Heart right ventricle (tissue), 16 donors: ENCODE measurements at regions not wholly inside any gene's neighbourhood (a gene's known extent, or its start where the extent isn't known, plus 50 kb on each side); places are given as distances from the start of the nearest gene placed in this dataset.

Source experiments
- ATAC-seq, 8 donors: fragments of 200-7000 bp; cut with Tn5 transposase; one replicate each; pipeline ENCODE4 v1.9.1; 2020; ENCODE audit warnings: mild to moderate bottlenecking in 8 of 8, moderate library complexity in 8 of 8, moderate number of reproducible peaks in 1 of 8
- DNase-seq, 2 donors: peaks; one replicate each; pipeline ENCODE4 v3.0.0-alpha.2; 2020
- H3K27ac ChIP-seq, 10 donors: fragments of 200-600 bp; sonication (generic) in 2 of 10; one replicate each; pipeline versions ENCODE4 v1.5.0 to v1.8.0; 2020 to 2022; ENCODE audit warnings: mild to moderate bottlenecking in 3 of 10
- H3K27me3 ChIP-seq, 7 donors: fragments of 200-600 bp; one replicate each; pipeline ENCODE4 v1.8.0; 2021 to 2022; ENCODE audit warnings: mild to moderate bottlenecking in 2 of 7
- H3K36me3 ChIP-seq, 9 donors: fragments of 200-600 bp; sonication (generic) in 1 of 9; one replicate each; pipeline versions ENCODE4 v1.5.0 to v1.8.0; 2020 to 2022; ENCODE audit warnings: mild to moderate bottlenecking in 2 of 9
- H3K4me1 ChIP-seq, 9 donors: fragments of 200-600 bp; sonication (generic) in 1 of 9; one replicate each; pipeline versions ENCODE4 v1.5.0 to v1.8.0; 2020 to 2022; ENCODE audit warnings: mild to moderate bottlenecking in 4 of 9
- H3K4me3 ChIP-seq, 10 donors: fragments of 200-600 bp; sonication (generic) in 2 of 10; one replicate each; pipeline versions ENCODE4 v1.5.0 to v1.8.0; 2020 to 2022; ENCODE audit warnings: mild to moderate bottlenecking in 7 of 10, moderate library complexity in 2 of 10
- H3K9me3 ChIP-seq, 11 donors: fragments of 200-600 bp in 10 of 11; sonication (generic) in 2 of 11; one replicate each; pipeline versions ENCODE4 v1.5.0 to v1.8.0; 2013 to 2022; ENCODE audit warnings: mild to moderate bottlenecking in 2 of 11, control low read depth in 1 of 11, moderate library complexity in 1 of 11
- CTCF ChIP-seq, 9 donors: fragments of 200-600 bp; sonication (generic) in 2 of 9; IDR thresholded peaks; one replicate each; pipeline versions ENCODE4 v1.5.0 to v1.8.0; 2021 to 2022; ENCODE audit warnings: antibody characterized with exemption in 9 of 9, mild to moderate bottlenecking in 5 of 9, moderate library complexity in 1 of 9
- WGBS, 2 donors: extraction: QIAGEN DNeasy Blood & Tissue Kit; methylation state at CpG; one replicate each; pipeline ENCODE4 v1.1.7; 2013; ENCODE audit warnings: inconsistent platforms in 1 of 2; 5-methylcytosine and 5-hydroxymethylcytosine counted together
- intact Hi-C, 10 donors: fragments of 100-400 bp; cut with DNase I; formaldehyde crosslinking; loops; one replicate each; pipeline versions ENCODE4 v1.11.1 to v1.14.2; 2022
- donor health status: Arrhythmogenic right ventricular cardiomyopathy.
- donor health status: ischemic (EF 13 %, LVEDD 7.1; RV severe dilation, severe dysfunction).
- donor health status: healthy with polysubstance abuse.
- donor health status: DM: no; HTN: yes; CAD: no.
- donor health status: DM: no; HTN: no; CAD: no.
- donor health status: ischemic (EF 25% LVEDD 6.9; RV normal size, moderate dysfunction).
- donor health status: ischemic (EF 25% LVEDD 5.7; RV mildly dilated, moderate dysfunction).
- donor health status: healthy.
- donor health status: DM: yes; HTN: yes; CAD: no.
- donor health status: Ischemic cardiomyopathy.
- donor health status: ischemic (EF 35%, LVEDD 5.7; RV mildly dilated, moderate dysfunction).
- donor health status: nonischemic (EF 11% LVEDD 7.7; RV severe dilation, severe dysfunction).
- donor health status: DM: yes; HTN: yes; CAD: no.
- donor health status: PGD.
- donor health status: ischemic (EF 29% LVEDD 5.4; RV normal size, mild dysfunction).
- donor health status: nonischemic (EF 23%, LVEDD 6.1; RV moderate dilation, normal function).

- 75% methylated on average over 26 of the region's 26 CpGs for WGBS, 2 donors
- TF ChIP-seq CTCF (IDR thresholded peaks at IDR 0.05), result no peak
- no peaks in the 10 kb centered on the region for H3K4me1 ChIP-seq
- no peaks in the 10 kb centered on the region for H3K9me3 ChIP-seq
- intact Hi-C loops, result loop anchor here in 2 of 10 donors (10.0 kb wide), 2 partner anchors 58 to 62 kb away; no protein-coding TSS in a partner anchor
- DNase-seq, result no peak
- no peak overlapping the region for H3K4me3 ChIP-seq
- peaks cover 0 to 6% (median 0%) of the 10 kb centered on the region in 7 donors for H3K27me3 ChIP-seq
- peak in 1 of 8 donors; percentile 38 for ATAC-seq
- no peak overlapping the region for H3K27ac ChIP-seq
- H3K36me3 ChIP-seq, result no peaks in the 10 kb centered on the region
These were observed 396.5 kb upstream of the SALL3 start for GRCh38 chr18:78582898-78583738.

- TF ChIP-seq CTCF (IDR thresholded peaks at IDR 0.05), result no peak
- no peaks in the 10 kb centered on the region for H3K9me3 ChIP-seq
- DNase-seq (no peak), ATAC-seq (peak in 1 of 8 donors; percentile 27)
- no peaks in the 10 kb centered on the region for H3K4me1 ChIP-seq
- peaks cover 0 to 6% (median 0%) of the 10 kb centered on the region in 7 donors for H3K27me3 ChIP-seq
- no peak overlapping the region for H3K4me3 ChIP-seq
- 83 to 85% methylated on average over 23 of the region's 23 CpGs for WGBS, 2 donors
- no peak overlapping the region for H3K27ac ChIP-seq
- H3K36me3 ChIP-seq, result no peaks in the 10 kb centered on the region
- intact Hi-C loops, result loop anchor here in 2 of 10 donors (10.0 kb wide), 2 partner anchors 59 to 61 kb away; no protein-coding TSS in a partner anchor
These were observed 395.7 kb upstream of the SALL3 start for GRCh38 chr18:78583739-78584458.

- Histone ChIP-seq H3K27me3 (peaks cover 0 to 6% (median 0%) of the 10 kb centered on the region in 7 donors), H3K36me3 (no peaks in the 10 kb centered on the region), H3K27ac (no peak overlapping the region), H3K4me1 (no peaks in the 10 kb centered on the region), H3K9me3 (no peaks in the 10 kb centered on the region), H3K4me3 (no peak overlapping the region)
- 87 to 91% methylated on average over 19 of the region's 19 CpGs for WGBS, 2 donors
- no peak for ATAC-seq
- intact Hi-C loops, result loop anchor here in 2 of 10 donors (10.0 kb wide), 2 partner anchors 60 kb away; no protein-coding TSS in a partner anchor
- TF ChIP-seq CTCF (IDR thresholded peaks at IDR 0.05), result no peak
- DNase-seq, result no peak
These were observed 395.1 kb upstream of the SALL3 start for GRCh38 chr18:78584459-78585022.

- H3K27ac ChIP-seq, result no peak overlapping the region
- no peak for ATAC-seq
- no peak overlapping the region for H3K4me3 ChIP-seq
- H3K9me3 ChIP-seq, result peaks cover 0 to 6% (median 0%) of the 10 kb centered on the region in 11 donors
- intact Hi-C loops, result loop anchor here in 2 of 10 donors (10.0 kb wide), 2 partner anchors 58 to 62 kb away; no protein-coding TSS in a partner anchor
- 90 to 93% methylated on average over 7 of the region's 7 CpGs for WGBS, 2 donors
- DNase-seq, result no peak
- no peaks in the 10 kb centered on the region for H3K4me1 ChIP-seq
- TF ChIP-seq CTCF (IDR thresholded peaks at IDR 0.05), result no peak
- peaks cover 0 to 6% (median 0%) of the 10 kb centered on the region in 7 donors for H3K27me3 ChIP-seq
- H3K36me3 ChIP-seq, result no peaks in the 10 kb centered on the region
These were observed 393.0 kb upstream of the SALL3 start for GRCh38 chr18:78586586-78586985.
